Hepatocyte (in vitro differentiated cells): ENCODE measurements at regions not wholly inside any gene's neighbourhood (a gene's known extent, or its start where the extent isn't known, plus 50 kb on each side); places are given as distances from the start of the nearest gene placed in this dataset.

Experiments used
- DNase-seq: peaks from one replicate; pipeline ENCODE4 v3.0.0-alpha.2; 2016; ENCODE audit warnings: low spot score
- H2AFZ ChIP-seq: fragments of 200-600 bp; sonication (generic); 2 replicates; pipeline ENCODE4 v1.6.0; 2016; ENCODE audit warnings: antibody characterized with exemption, mild to moderate bottlenecking
- H3K27ac ChIP-seq: fragments of 200-600 bp; sonication (generic); 2 replicates; pipeline ENCODE4 v1.5.1; 2016; ENCODE audit warnings: mild to moderate bottlenecking
- H3K27me3 ChIP-seq: fragments of 200-600 bp; sonication (generic); 2 replicates; pipeline ENCODE4 v1.6.1; 2016
- H3K36me3 ChIP-seq: fragments of 200-600 bp; sonication (generic); replicated peaks from 2 replicates; pipeline ENCODE4 v1.5.1; 2016; ENCODE audit warnings: low read depth; ENCODE audit not compliant: insufficient read depth
- H3K4me1 ChIP-seq: fragments of 200-600 bp; sonication (generic); 2 replicates; pipeline ENCODE4 v1.5.1; 2016; ENCODE audit warnings: mild to moderate bottlenecking, moderate library complexity; ENCODE audit not compliant: insufficient read depth
- H3K4me2 ChIP-seq: fragments of 200-600 bp; sonication (generic); 2 replicates; pipeline ENCODE4 v1.6.0; 2016
- H3K4me3 ChIP-seq: fragments of 200-600 bp; sonication (generic); 2 replicates; pipeline ENCODE4 v1.5.1; 2016; ENCODE audit warnings: mild to moderate bottlenecking
- H3K79me2 ChIP-seq: fragments of 200-600 bp; sonication (generic); 2 replicates; pipeline ENCODE4 v1.6.0; 2017; ENCODE audit warnings: mild to moderate bottlenecking
- H3K9me2 ChIP-seq: fragments of 200-600 bp; sonication (generic); replicated peaks from 2 replicates; pipeline ENCODE4 v1.6.0; 2017; ENCODE audit warnings: mild to moderate bottlenecking; ENCODE audit not compliant: insufficient read depth
- H3K9me3 ChIP-seq: fragments of 200-600 bp; sonication (generic); 2 replicates; pipeline ENCODE4 v1.5.1; 2016; ENCODE audit warnings: low read depth, mild to moderate bottlenecking
- H4K20me1 ChIP-seq: fragments of 200-600 bp; sonication (generic); 2 replicates; pipeline ENCODE4 v1.6.0; 2016; ENCODE audit warnings: mild to moderate bottlenecking; ENCODE audit not compliant: insufficient read depth, poor library complexity, severe bottlenecking
- EZH2 ChIP-seq: fragments of 200-600 bp; sonication (generic); IDR thresholded peaks from 2 replicates; pipeline ENCODE4 v1.6.1; 2016; ENCODE audit warnings: antibody characterized with exemption, mild to moderate bottlenecking, borderline replicate concordance
- EZH2phosphoT487 ChIP-seq: fragments of 200-600 bp; sonication (generic); IDR thresholded peaks from one replicate; pipeline ENCODE4 v1.6.1; 2018; ENCODE audit warnings: antibody characterized with exemption, mild to moderate bottlenecking, low read depth, moderate library complexity; ENCODE audit not compliant: unreplicated experiment, severe bottlenecking
- WGBS: methylation state at CpG from one replicate; pipeline ENCODE4 v1.1.6; 2016; ENCODE audit warnings: low lambda C conversion rate; ENCODE audit errors: missing lambda C conversion rate; 5-methylcytosine and 5-hydroxymethylcytosine counted together
- TF ChIP-seq, protein P1 (sequence below): fragments of 200-600 bp; sonication (generic); IDR thresholded peaks from 2 replicates; pipeline ENCODE4 v1.5.1; 2016; ENCODE audit warnings: antibody characterized with exemption, mild to moderate bottlenecking; ENCODE audit not compliant: poor library complexity

- no peaks in the 10 kb centered on the region for H3K4me1 ChIP-seq
- DNase-seq, result no peak
- H3K4me3 ChIP-seq, result no peak overlapping the region
- H3K4me2 ChIP-seq, result no peak overlapping the region
- 72% methylated on average over 6 of the region's 6 CpGs for WGBS
- no peak for TF ChIP-seq EZH2
- no peak for TF ChIP-seq EZH2phosphoT487
- TF ChIP-seq, protein P1, sequence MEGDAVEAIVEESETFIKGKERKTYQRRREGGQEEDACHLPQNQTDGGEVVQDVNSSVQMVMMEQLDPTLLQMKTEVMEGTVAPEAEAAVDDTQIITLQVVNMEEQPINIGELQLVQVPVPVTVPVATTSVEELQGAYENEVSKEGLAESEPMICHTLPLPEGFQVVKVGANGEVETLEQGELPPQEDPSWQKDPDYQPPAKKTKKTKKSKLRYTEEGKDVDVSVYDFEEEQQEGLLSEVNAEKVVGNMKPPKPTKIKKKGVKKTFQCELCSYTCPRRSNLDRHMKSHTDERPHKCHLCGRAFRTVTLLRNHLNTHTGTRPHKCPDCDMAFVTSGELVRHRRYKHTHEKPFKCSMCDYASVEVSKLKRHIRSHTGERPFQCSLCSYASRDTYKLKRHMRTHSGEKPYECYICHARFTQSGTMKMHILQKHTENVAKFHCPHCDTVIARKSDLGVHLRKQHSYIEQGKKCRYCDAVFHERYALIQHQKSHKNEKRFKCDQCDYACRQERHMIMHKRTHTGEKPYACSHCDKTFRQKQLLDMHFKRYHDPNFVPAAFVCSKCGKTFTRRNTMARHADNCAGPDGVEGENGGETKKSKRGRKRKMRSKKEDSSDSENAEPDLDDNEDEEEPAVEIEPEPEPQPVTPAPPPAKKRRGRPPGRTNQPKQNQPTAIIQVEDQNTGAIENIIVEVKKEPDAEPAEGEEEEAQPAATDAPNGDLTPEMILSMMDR, result no peak
- H4K20me1 ChIP-seq, result no peaks in the 10 kb centered on the region
- no peaks in the 10 kb centered on the region for H3K79me2 ChIP-seq
- no peak overlapping the region for H3K27ac ChIP-seq
- H3K27me3 ChIP-seq, result no peaks in the 10 kb centered on the region
- H3K36me3 ChIP-seq, result no peaks in the 10 kb centered on the region
- H2AFZ ChIP-seq, result no peak overlapping the region
- H3K9me3 ChIP-seq, result no peaks in the 10 kb centered on the region
- H3K9me2 ChIP-seq, result no peaks in the 10 kb centered on the region
These were observed 1136.4 kb downstream of the MRPL39 start for GRCh38 chr21:24470852-24471251.

DNA sequence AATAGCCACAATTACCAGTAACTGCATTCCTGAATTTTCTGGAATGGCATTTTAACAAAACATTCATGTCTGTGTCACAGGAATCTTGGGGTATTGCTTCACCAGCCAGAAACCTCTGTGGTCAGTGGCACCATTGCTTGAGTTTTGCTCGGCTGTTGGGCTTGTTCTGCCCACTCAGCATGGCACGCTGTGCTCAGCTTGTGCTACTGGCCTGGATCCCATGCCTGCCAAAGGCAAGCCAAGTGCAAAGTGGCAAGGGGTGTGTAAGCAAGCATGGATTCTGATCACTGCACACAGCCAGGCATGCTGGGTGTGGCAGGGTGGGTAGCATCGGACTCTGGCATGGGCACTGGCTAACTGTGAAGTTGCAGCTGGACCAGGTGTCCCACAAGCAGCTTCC, 1150.9 kb downstream of the MRPL39 start:
- no peak overlapping the region for H3K4me2 ChIP-seq
- H3K9me2 ChIP-seq, result no peaks in the 10 kb centered on the region
- no peak overlapping the region for H2AFZ ChIP-seq
- H3K4me1 ChIP-seq, result no peaks in the 10 kb centered on the region
- H3K9me3 ChIP-seq, result no peaks in the 10 kb centered on the region
- no peak overlapping the region for H3K27ac ChIP-seq
- 79% methylated on average over 3 of the region's 3 CpGs for WGBS
- no peak for DNase-seq
- TF ChIP-seq EZH2phosphoT487 (no peak), EZH2 (no peak)
- TF ChIP-seq, protein P1, result no peak
- H3K4me3 ChIP-seq, result no peak overlapping the region
- no peaks in the 10 kb centered on the region for H3K27me3 ChIP-seq
- H3K79me2 ChIP-seq, result no peaks in the 10 kb centered on the region
- no peaks in the 10 kb centered on the region for H4K20me1 ChIP-seq
- H3K36me3 ChIP-seq, result no peaks in the 10 kb centered on the region

DNA sequence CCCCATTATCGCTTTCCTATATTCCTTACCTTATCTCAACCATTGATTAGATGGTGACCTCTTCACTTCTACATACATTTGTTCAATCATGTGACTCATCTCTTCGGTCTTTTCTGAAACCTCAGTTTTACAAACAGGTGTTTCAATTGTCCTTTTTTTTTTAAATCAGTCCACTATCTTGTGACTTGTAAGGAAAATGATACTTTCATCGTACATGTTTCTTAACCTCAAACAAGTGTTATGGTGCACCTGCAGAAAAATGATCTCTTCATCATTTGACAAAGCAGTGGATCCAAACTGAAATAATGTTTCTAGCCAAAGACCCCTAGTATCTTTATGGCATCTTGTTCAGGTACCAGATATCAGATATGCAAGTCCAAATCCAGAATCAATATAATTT, 1157.2 kb downstream of the MRPL39 start:
- TF ChIP-seq, protein P1, result no peak
- TF ChIP-seq EZH2 (no peak), EZH2phosphoT487 (no peak)
- Histone ChIP-seq H3K79me2 (no peaks in the 10 kb centered on the region), H3K4me1 (no peaks in the 10 kb centered on the region), H3K9me2 (no peaks in the 10 kb centered on the region), H4K20me1 (no peaks in the 10 kb centered on the region), H3K4me2 (no peak overlapping the region), H3K36me3 (no peaks in the 10 kb centered on the region), H2AFZ (no peak overlapping the region), H3K4me3 (no peak overlapping the region), H3K27me3 (no peaks in the 10 kb centered on the region), H3K27ac (no peak overlapping the region), H3K9me3 (no peaks in the 10 kb centered on the region)
- WGBS, result 74% methylated on average over 3 of the region's 3 CpGs
- no peak for DNase-seq

DNA sequence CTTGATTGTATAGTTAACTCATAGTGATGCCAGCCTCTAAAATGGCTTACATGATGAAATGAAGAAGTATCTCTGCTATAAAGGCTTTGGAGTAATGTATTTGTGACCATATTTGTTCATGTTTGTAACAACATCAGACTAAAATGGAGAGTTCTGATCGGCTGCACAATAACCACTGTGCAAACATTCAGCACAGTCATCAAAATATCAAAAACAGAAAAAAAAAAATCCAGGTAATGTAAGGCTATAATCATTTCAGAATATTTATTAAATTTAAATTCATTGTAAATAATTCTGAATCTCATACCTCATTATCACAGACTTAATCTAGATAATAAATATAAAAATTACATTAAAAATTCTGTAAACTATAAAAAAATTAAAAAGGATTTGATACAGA, 1161.8 kb downstream of the MRPL39 start:
- no peak for DNase-seq
- no peaks in the 10 kb centered on the region for H3K79me2 ChIP-seq
- TF ChIP-seq EZH2, result no peak
- TF ChIP-seq EZH2phosphoT487, result no peak
- TF ChIP-seq, protein P1, result no peak
- H3K4me2 ChIP-seq, result no peak overlapping the region
- no peaks in the 10 kb centered on the region for H3K9me3 ChIP-seq
- H3K27ac ChIP-seq, result no peak overlapping the region
- 69% methylated on average over 1 of the region's 1 CpG for WGBS
- H3K4me3 ChIP-seq, result no peak overlapping the region
- no peaks in the 10 kb centered on the region for H3K36me3 ChIP-seq
- no peak overlapping the region for H2AFZ ChIP-seq
- H4K20me1 ChIP-seq, result no peaks in the 10 kb centered on the region
- H3K4me1 ChIP-seq, result no peaks in the 10 kb centered on the region
- H3K9me2 ChIP-seq, result no peaks in the 10 kb centered on the region
- H3K27me3 ChIP-seq, result no peaks in the 10 kb centered on the region
